Esophagus muscularis mucosa (tissue), 4 donors: ENCODE measurements at regions not wholly inside any gene's neighbourhood (a gene's known extent, or its start where the extent isn't known, plus 50 kb on each side); places are given as distances from the start of the nearest gene placed in this dataset.

Experiments
- DNase-seq: peaks from one replicate; pipeline ENCODE4 v3.0.0-alpha.2; 2017; ENCODE audit errors: extremely low spot score
- H3K27ac ChIP-seq, 4 donors: fragments of 200-600 bp; sonication (generic); replicated peaks in 1 of 4; 1 replicate in 3 of 4; 2 replicates in 1 of 4; pipeline ENCODE4 v1.5.1; 2016 to 2019; ENCODE audit warnings: mild to moderate bottlenecking in 1 of 4
- H3K27me3 ChIP-seq, 4 donors: fragments of 200-600 bp; sonication (generic); one replicate each; pipeline versions ENCODE4 v1.5.1 to v1.6.0; 2016 to 2019
- H3K36me3 ChIP-seq, 4 donors: fragments of 200-600 bp; sonication (generic); one replicate each; pipeline ENCODE4 v1.5.1; 2016 to 2019
- H3K4me1 ChIP-seq, 4 donors: fragments of 200-600 bp; sonication (generic); one replicate each; pipeline ENCODE4 v1.5.1; 2016 to 2019
- H3K4me3 ChIP-seq, 4 donors: fragments of 200-600 bp; sonication (generic); 1 replicate in 2 of 4; 2 replicates in 2 of 4; pipeline ENCODE4 v1.5.1; 2016 to 2019; ENCODE audit warnings: mild to moderate bottlenecking in 4 of 4, moderate library complexity in 1 of 4
- H3K9me3 ChIP-seq, 4 donors: fragments of 200-600 bp; sonication (generic); 1 replicate in 3 of 4; 2 replicates in 1 of 4; pipeline ENCODE4 v1.5.1; 2016 to 2019
- CTCF ChIP-seq, 3 experiments: fragments of 200-600 bp in 2 of 3; fragments of 450-650 bp in 1 of 3; sonication (generic) in 2 of 3; IDR thresholded peaks; one replicate each; pipeline ENCODE4 v1.5.1; 2017 to 2019; ENCODE audit warnings: antibody characterized with exemption in 3 of 3, mild to moderate bottlenecking in 2 of 3, moderate library complexity in 1 of 3
- EP300 ChIP-seq: sonication (generic); formaldehyde crosslinking; IDR thresholded peaks from one replicate; pipeline ENCODE4 v1.6.1; 2017; ENCODE audit warnings: antibody characterized with exemption
- POLR2A ChIP-seq: fragments of 450-650 bp; IDR thresholded peaks from one replicate; pipeline ENCODE4 v1.6.1; 2017; ENCODE audit warnings: antibody characterized with exemption, moderate library complexity, mild to moderate bottlenecking, low read depth
- POLR2AphosphoS5 ChIP-seq, 2 donors: sonication (generic); formaldehyde crosslinking; IDR thresholded peaks; one replicate each; pipeline ENCODE4 v1.6.1; 2017; ENCODE audit warnings: antibody characterized with exemption in 2 of 2
- WGBS: methylation state at CpG from one replicate; pipeline ENCODE4 v1.1.5; 2018; 5-methylcytosine and 5-hydroxymethylcytosine counted together
- intact Hi-C: fragments of 100-400 bp; cut with DNase I; formaldehyde crosslinking; loops from one replicate; pipeline ENCODE4 v1.15.1; 2023

GRCh38 chr1:22342734-22343191, 108.9 kb upstream of the ZBTB40 start:
- peak overlapping the region in 1 of 4 donors; percentile 39 for H3K27ac ChIP-seq
- H3K4me1 ChIP-seq, result peaks cover 0 to 39% (median 34%) of the 10 kb centered on the region in 4 donors
- H3K4me3 ChIP-seq, result no peak overlapping the region
- WGBS, result 44% methylated on average over 8 of the region's 8 CpGs
- peaks cover 0 to 95% (median 11%) of the 10 kb centered on the region in 4 donors for H3K27me3 ChIP-seq
- intact Hi-C loops, result no loop called here
- no peak for TF ChIP-seq EP300
- TF ChIP-seq CTCF (IDR thresholded peaks at IDR 0.05), result no peak
- no peak for TF ChIP-seq POLR2A
- TF ChIP-seq POLR2AphosphoS5 (IDR thresholded peaks at IDR 0.05), result no peak
- no peaks in the 10 kb centered on the region for H3K36me3 ChIP-seq
- H3K9me3 ChIP-seq, result no peaks in the 10 kb centered on the region
- DNase-seq, result no peak

- H3K36me3 ChIP-seq, result no peaks in the 10 kb centered on the region
- no peak for TF ChIP-seq POLR2AphosphoS5 (IDR thresholded peaks at IDR 0.05)
- no peak for TF ChIP-seq CTCF (IDR thresholded peaks at IDR 0.05)
- TF ChIP-seq EP300, result no peak
- no peak for TF ChIP-seq POLR2A
- no peak overlapping the region for H3K4me3 ChIP-seq
- H3K9me3 ChIP-seq, result no peaks in the 10 kb centered on the region
- peaks cover 0 to 96% (median 11%) of the 10 kb centered on the region in 4 donors for H3K27me3 ChIP-seq
- WGBS, result 69% methylated on average over 29 of the region's 29 CpGs
- no peak for DNase-seq
- H3K4me1 ChIP-seq, result peaks cover 0 to 39% (median 34%) of the 10 kb centered on the region in 4 donors
- intact Hi-C loops, result no loop called here
- no peak overlapping the region for H3K27ac ChIP-seq
Measured at GRCh38 chr1:22343456-22344328, 108.0 kb upstream of the ZBTB40 start.

GRCh38 chr1:22344329-22344630, 107.4 kb upstream of the ZBTB40 start:
- intact Hi-C loops, result no loop called here
- peaks cover 0 to 39% (median 34%) of the 10 kb centered on the region in 4 donors for H3K4me1 ChIP-seq
- H3K27ac ChIP-seq, result no peak overlapping the region
- H3K9me3 ChIP-seq, result no peaks in the 10 kb centered on the region
- no peaks in the 10 kb centered on the region for H3K36me3 ChIP-seq
- no peak overlapping the region for H3K4me3 ChIP-seq
- TF ChIP-seq POLR2A, result no peak
- no peak for TF ChIP-seq CTCF (IDR thresholded peaks at IDR 0.05)
- no peak for TF ChIP-seq EP300
- no peak for TF ChIP-seq POLR2AphosphoS5 (IDR thresholded peaks at IDR 0.05)
- no peak for DNase-seq
- peaks cover 0 to 96% (median 10%) of the 10 kb centered on the region in 4 donors for H3K27me3 ChIP-seq
- 51% methylated on average over 5 of the region's 5 CpGs for WGBS

- TF ChIP-seq CTCF (IDR thresholded peaks at IDR 0.05), result no peak
- no peak for TF ChIP-seq EP300
- no peak for TF ChIP-seq POLR2A
- no peak for TF ChIP-seq POLR2AphosphoS5 (IDR thresholded peaks at IDR 0.05)
- DNase-seq, result no peak
- Histone ChIP-seq H3K4me3 (no peak overlapping the region), H3K4me1 (peaks cover 0 to 46% (median 37%) of the 10 kb centered on the region in 4 donors), H3K9me3 (no peaks in the 10 kb centered on the region), H3K36me3 (no peaks in the 10 kb centered on the region), H3K27me3 (peaks cover 0 to 96% (median 15%) of the 10 kb centered on the region in 4 donors), H3K27ac (no peak overlapping the region)
- intact Hi-C loops, result no loop called here
- WGBS, result 92% methylated on average over 17 of the region's 17 CpGs
Measured at GRCh38 chr1:22344851-22345560, 106.6 kb upstream of the ZBTB40 start.
